HG02763 (cell line): ENCODE measurements at regions not wholly inside any gene's neighbourhood (a gene's known extent, or its start where the extent isn't known, plus 50 kb on each side); places are given as distances from the start of the nearest gene placed in this dataset.
"Not testable (repeated sequence)": the region's sequence is repeated elsewhere in the genome, so short reads cannot be mapped to it uniquely, and the experiment has no call there.

Experiments
- ATAC-seq: cut with Tn5 transposase; IDR thresholded peaks from one replicate; pipeline ENCODE4 v1.9.1; 2021; ENCODE audit warnings: mild to moderate bottlenecking, moderate library complexity; ENCODE audit not compliant: unreplicated experiment

- ATAC-seq, result no peak
These were observed 148.6 kb upstream of the ARG1 start for GRCh38 chr6:131424475-131424874.

GRCh38 chr6:131427434-131428058, 145.5 kb upstream of the ARG1 start:
- no peak for ATAC-seq

- no peak for ATAC-seq
These were observed 142.5 kb upstream of the ARG1 start for GRCh38 chr6:131430531-131430930.

GRCh38 chr6:131431718-131432117, 141.3 kb upstream of the ARG1 start:
- ATAC-seq, result no peak

- no peak for ATAC-seq
These were observed 139.1 kb upstream of the ARG1 start for GRCh38 chr6:131433927-131434326.

GRCh38 chr6:131436358-131436757, 136.7 kb upstream of the ARG1 start:
- no peak for ATAC-seq

GRCh38 chr6:131443014-131443413, 130.0 kb upstream of the ARG1 start:
- no peak for ATAC-seq

- ATAC-seq, result no peak
These were observed 129.5 kb upstream of the ARG1 start for GRCh38 chr6:131443514-131443913.

GRCh38 chr6:131445356-131445755, 127.7 kb upstream of the ARG1 start:
- ATAC-seq, result not testable (repeated sequence)

GRCh38 chr6:131450861-131451260, 122.2 kb upstream of the ARG1 start:
- no peak for ATAC-seq

GRCh38 chr6:131451321-131452144, 121.5 kb upstream of the ARG1 start:
- ATAC-seq, result no peak

- no peak for ATAC-seq
These were observed 119.2 kb upstream of the ARG1 start for GRCh38 chr6:131453803-131454202.

- no peak for ATAC-seq
These were observed 116.5 kb upstream of the ARG1 start for GRCh38 chr6:131456565-131456964.

- ATAC-seq, result no peak
These were observed 114.0 kb upstream of the ARG1 start for GRCh38 chr6:131459005-131459404.

GRCh38 chr6:131460614-131461000, 112.4 kb upstream of the ARG1 start:
- ATAC-seq, result no peak

- no peak for ATAC-seq
These were observed 103.9 kb upstream of the ARG1 start for GRCh38 chr6:131469130-131469529.

- ATAC-seq, result no peak
These were observed 102.5 kb upstream of the ARG1 start for GRCh38 chr6:131470534-131470933.

GRCh38 chr6:131471331-131471730, 101.7 kb upstream of the ARG1 start:
- no peak for ATAC-seq

GRCh38 chr6:131473303-131473702, 99.7 kb upstream of the ARG1 start:
- ATAC-seq, result not testable (repeated sequence)

GRCh38 chr6:131476362-131476761, 96.7 kb upstream of the ARG1 start:
- ATAC-seq, result no peak

GRCh38 chr6:131478740-131479211, 94.2 kb upstream of the ARG1 start:
- ATAC-seq, result not testable (repeated sequence)

GRCh38 chr6:131486608-131487007, 86.4 kb upstream of the ARG1 start:
- ATAC-seq, result no peak
